Common myeloid progenitor, CD34-positive (primary cell): ENCODE measurements at regions not wholly inside any gene's neighbourhood (a gene's known extent, or its start where the extent isn't known, plus 50 kb on each side); places are given as distances from the start of the nearest gene placed in this dataset.

ENCODE experiments used
- CTCF ChIA-PET: fragments of 350-600 bp; sonication (Branson Sonifier 250); formaldehyde crosslinking; loops from one replicate; lab custom pipeline; 2021; ENCODE audit warnings: antibody characterized with exemption; lab: Charles Lee
- POLR2A ChIA-PET: fragments of 350-600 bp; sonication (Branson Sonifier 250); formaldehyde crosslinking; loops from one replicate; lab custom pipeline; 2021; ENCODE audit warnings: antibody characterized with exemption; lab: Charles Lee
- DNase-seq, 3 donors: peaks; one replicate each; pipeline versions ENCODE4 v3.0.0 to v3.0.0-alpha.2; 2013
- H3K27ac ChIP-seq, 2 experiments: 1 replicate in 1 of 2; 2 replicates in 1 of 2; pipeline ENCODE4 v1.7.0; 2013; ENCODE audit warnings: inconsistent platforms in 2 of 2, low read length in 2 of 2, mild to moderate bottlenecking in 2 of 2, low read depth in 1 of 2, moderate library complexity in 1 of 2; ENCODE audit not compliant: severe bottlenecking in 2 of 2, insufficient read depth in 1 of 2, poor library complexity in 1 of 2
- H3K27me3 ChIP-seq, 5 experiments: replicated peaks in 2 of 5; 1 replicate in 3 of 5; 2 replicates in 2 of 5; pipeline versions ENCODE4 v1.6.1 to v1.7.0; 2013; ENCODE audit warnings: low read length in 4 of 5, mild to moderate bottlenecking in 2 of 5, moderate library complexity in 2 of 5, inconsistent platforms in 1 of 5; ENCODE audit not compliant: insufficient read depth in 5 of 5, control insufficient read depth in 4 of 5
- H3K36me3 ChIP-seq, 4 experiments: 1 replicate in 2 of 4; 2 replicates in 2 of 4; pipeline versions ENCODE4 v1.6.1 to v1.7.0; 2013; ENCODE audit warnings: low read length in 3 of 4, control low read depth in 1 of 4, mild to moderate bottlenecking in 1 of 4; ENCODE audit not compliant: control insufficient read depth in 4 of 4, insufficient read depth in 4 of 4
- H3K4me1 ChIP-seq, 4 experiments: 1 replicate in 3 of 4; 2 replicates in 1 of 4; pipeline versions ENCODE4 v1.6.1 to v1.7.1; 2013; ENCODE audit warnings: low read length in 3 of 4, mild to moderate bottlenecking in 3 of 4, control low read depth in 1 of 4, inconsistent platforms in 1 of 4, moderate library complexity in 1 of 4; ENCODE audit not compliant: control insufficient read depth in 4 of 4, insufficient read depth in 4 of 4; ENCODE audit errors: control extremely low read depth in 1 of 4
- H3K4me3 ChIP-seq, 7 experiments: 1 replicate in 4 of 7; 2 replicates in 3 of 7; pipeline versions ENCODE4 v1.5.1 to v1.7.0; 2013; ENCODE audit warnings: mild to moderate bottlenecking in 7 of 7, low read length in 6 of 7, moderate library complexity in 6 of 7, inconsistent platforms in 2 of 7, low read depth in 2 of 7, control low read depth in 1 of 7; ENCODE audit not compliant: insufficient read depth in 4 of 7, control insufficient read depth in 1 of 7; ENCODE audit errors: extremely low read depth in 1 of 7
- H3K9me3 ChIP-seq, 5 experiments: 1 replicate in 4 of 5; 2 replicates in 1 of 5; pipeline versions ENCODE4 v1.6.1 to v1.7.1; 2013; ENCODE audit warnings: low read length in 4 of 5, mild to moderate bottlenecking in 2 of 5, inconsistent platforms in 1 of 5, low read depth in 1 of 5, moderate library complexity in 1 of 5; ENCODE audit not compliant: control insufficient read depth in 4 of 5, insufficient read depth in 2 of 5; ENCODE audit errors: control extremely low read depth in 1 of 5
- WGBS: methylation state at CpG from one replicate; pipeline ENCODE4 v1.1.5; 2013; ENCODE audit not compliant: insufficient coverage; 5-methylcytosine and 5-hydroxymethylcytosine counted together

DNA sequence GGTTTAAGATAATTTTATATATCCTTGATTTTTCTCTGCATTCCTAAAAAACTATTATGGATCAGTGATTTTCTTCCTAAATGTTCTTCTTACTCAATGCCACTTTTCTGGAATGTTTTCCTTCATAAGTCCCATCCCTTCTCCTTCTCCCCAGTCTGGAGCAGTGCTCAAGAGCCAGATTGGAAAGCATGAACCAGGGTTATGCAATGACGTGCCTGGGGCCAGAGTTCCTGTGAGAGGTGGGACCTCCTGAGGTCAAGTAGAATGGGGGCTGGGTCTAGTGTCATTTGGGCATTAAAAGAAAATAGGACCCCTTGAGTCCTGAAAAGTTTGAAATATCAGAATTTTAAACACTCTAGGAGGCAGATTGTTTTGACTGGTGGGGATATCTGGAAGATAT is 132.0 kb upstream of the NPY start:
- peaks cover 0 to 8% (median 0%) of the 10 kb centered on the region in 5 experiments for H3K27me3 ChIP-seq
- H3K27ac ChIP-seq = no peak overlapping the region
- H3K9me3 ChIP-seq = peaks cover 0 to 12% (median 5%) of the 10 kb centered on the region in 5 experiments
- H3K36me3 ChIP-seq = no peaks in the 10 kb centered on the region
- POLR2A ChIA-PET = no interaction called here
- no peak overlapping the region for H3K4me3 ChIP-seq
- CTCF ChIA-PET = no interaction called here
- no peak for DNase-seq
- WGBS = no CpG with 5 or more reads among the region's 1 CpG
- no peaks in the 10 kb centered on the region for H3K4me1 ChIP-seq

DNA sequence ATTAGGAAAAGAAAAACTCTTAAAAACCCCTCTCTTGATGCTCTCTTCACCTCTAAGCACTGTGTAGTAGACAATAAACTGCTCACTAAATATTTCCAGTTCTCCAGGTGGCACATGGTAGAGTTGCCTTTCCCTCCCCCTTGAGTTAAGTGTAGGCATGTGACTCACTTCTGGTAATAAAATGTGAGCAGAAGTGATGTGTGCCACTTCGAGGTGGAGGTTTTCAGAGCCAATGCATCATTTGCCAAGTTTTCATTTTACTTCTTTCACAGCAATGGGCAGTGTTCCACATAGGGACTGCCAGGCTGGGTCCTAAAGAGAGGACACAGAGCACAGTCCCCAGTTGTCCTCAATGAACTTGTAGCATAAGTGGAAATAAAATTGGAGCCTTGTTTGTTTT is 131.6 kb upstream of the NPY start:
- CTCF ChIA-PET = no interaction called here
- Histone ChIP-seq H3K27me3 (peaks cover 0 to 8% (median 0%) of the 10 kb centered on the region in 5 experiments), H3K36me3 (no peaks in the 10 kb centered on the region), H3K27ac (no peak overlapping the region), H3K9me3 (peaks cover 0 to 12% (median 5%) of the 10 kb centered on the region in 5 experiments), H3K4me1 (no peaks in the 10 kb centered on the region), H3K4me3 (no peak overlapping the region)
- no peak for DNase-seq
- POLR2A ChIA-PET = no interaction called here
- no CpG with 5 or more reads among the region's 1 CpG for WGBS

DNA sequence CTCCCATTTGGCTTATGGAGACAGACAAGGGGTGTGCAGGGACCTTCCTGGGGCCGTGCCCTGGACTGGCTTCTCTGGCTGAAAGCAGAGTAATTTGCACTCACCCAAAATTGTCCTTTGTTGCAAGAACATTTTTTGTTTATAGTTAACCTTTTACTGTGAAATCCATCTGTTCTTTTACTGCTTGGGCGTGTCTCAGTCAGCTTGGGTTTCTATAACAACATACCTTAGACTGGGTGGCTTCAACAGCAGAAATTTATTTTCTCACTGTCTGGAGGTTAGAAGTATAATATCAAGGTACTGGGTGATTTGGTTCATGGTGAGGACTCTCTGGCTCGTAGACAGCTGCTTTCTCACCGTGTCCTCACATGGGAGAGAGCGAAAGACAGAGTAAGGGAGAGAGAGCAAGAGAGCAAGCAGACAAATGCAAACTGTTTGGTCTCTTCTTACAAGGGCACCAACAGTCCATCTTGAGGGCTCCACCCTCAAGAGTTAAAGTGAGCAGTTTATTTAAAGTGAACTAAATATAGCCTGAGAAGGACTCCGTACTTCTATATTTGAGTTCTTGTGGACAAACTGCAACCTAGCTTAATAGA is 131.0 kb upstream of the NPY start:
- 100% methylated on average over 3 of the region's 6 CpGs for WGBS
- DNase-seq = no peak
- Histone ChIP-seq H3K9me3 (peaks cover 0 to 12% (median 5%) of the 10 kb centered on the region in 5 experiments), H3K27ac (no peak overlapping the region), H3K4me1 (no peaks in the 10 kb centered on the region), H3K4me3 (no peak overlapping the region), H3K36me3 (no peaks in the 10 kb centered on the region), H3K27me3 (peaks cover 0 to 9% (median 0%) of the 10 kb centered on the region in 5 experiments)
- ChIA-PET CTCF (no interaction called here), POLR2A (no interaction called here)

DNA sequence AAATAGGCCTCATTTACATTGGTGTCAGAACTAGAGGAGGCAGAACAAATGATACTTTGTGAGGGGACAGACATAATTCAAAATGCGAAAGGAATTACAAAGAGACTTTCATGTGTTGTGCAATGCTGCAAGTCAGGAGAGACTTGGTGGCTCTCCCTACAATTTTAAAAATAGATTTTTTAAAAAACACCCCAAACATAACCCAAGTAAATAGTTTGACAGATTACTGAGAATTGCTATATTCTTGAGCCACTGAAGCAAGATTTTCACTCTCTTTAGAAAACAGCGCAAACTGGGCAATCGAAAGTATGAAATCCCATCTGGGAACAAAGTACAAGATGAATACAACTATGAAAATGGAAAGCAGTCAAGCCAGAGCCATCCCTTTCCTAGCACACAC is 126.3 kb upstream of the NPY start:
- POLR2A ChIA-PET = no interaction called here
- no peak for DNase-seq
- Histone ChIP-seq H3K27me3 (peaks cover 0 to 5% (median 0%) of the 10 kb centered on the region in 5 experiments), H3K4me3 (no peak overlapping the region), H3K27ac (no peak overlapping the region), H3K4me1 (no peaks in the 10 kb centered on the region), H3K9me3 (peaks cover 0 to 4% (median 0%) of the 10 kb centered on the region in 5 experiments), H3K36me3 (no peaks in the 10 kb centered on the region)
- CTCF ChIA-PET = no interaction called here
- 94% methylated on average over 3 of the region's 3 CpGs for WGBS

DNA sequence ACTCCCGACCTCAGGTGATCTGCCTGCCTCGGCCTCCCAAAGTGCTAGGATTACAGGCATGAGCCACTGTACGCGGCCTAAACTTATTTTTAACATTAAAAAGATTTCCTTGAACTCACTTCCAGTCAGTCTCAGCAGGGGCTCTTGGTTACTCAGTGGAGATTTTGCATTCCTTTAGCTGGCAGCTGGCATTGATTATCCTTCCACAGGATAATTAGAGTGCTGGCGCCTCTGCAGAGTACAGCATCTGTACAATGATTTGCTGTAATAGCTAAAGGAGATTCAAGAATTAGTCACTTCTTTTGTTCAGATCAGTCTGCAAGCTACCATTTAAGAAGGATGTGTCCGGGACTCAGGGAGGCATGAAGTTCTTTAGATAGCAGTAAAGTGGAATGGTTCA is 125.0 kb upstream of the NPY start:
- POLR2A ChIA-PET = no interaction called here
- 100% methylated on average over 4 of the region's 6 CpGs for WGBS
- H3K36me3 ChIP-seq = no peaks in the 10 kb centered on the region
- peaks cover 0 to 2% (median 0%) of the 10 kb centered on the region in 5 experiments for H3K27me3 ChIP-seq
- DNase-seq = no peak
- no peaks in the 10 kb centered on the region for H3K4me1 ChIP-seq
- no peak overlapping the region for H3K4me3 ChIP-seq
- H3K9me3 ChIP-seq = peaks cover 0 to 10% (median 4%) of the 10 kb centered on the region in 5 experiments
- no peak overlapping the region for H3K27ac ChIP-seq
- CTCF ChIA-PET = no interaction called here

DNA sequence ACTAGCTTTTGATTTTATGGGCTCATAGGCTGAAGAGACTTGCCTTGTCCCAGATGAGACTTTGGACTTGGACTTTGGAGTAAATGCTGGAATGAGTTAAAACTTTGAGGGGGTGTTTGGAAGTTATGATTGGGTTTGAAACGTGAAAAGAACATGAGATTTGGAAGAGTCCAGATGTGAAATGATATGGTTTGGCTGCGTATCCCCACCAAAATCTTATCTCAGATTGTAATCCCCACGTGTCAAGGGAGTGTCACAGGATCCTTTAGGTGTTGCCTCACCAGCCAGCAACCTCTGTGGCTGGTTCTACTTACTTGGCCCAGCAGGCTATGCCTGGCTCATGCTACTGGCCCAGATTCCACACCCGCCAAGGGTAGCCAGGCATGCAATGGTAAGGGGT is 119.6 kb upstream of the NPY start:
- Histone ChIP-seq H3K27ac (no peak overlapping the region), H3K27me3 (peaks cover 0 to 2% (median 0%) of the 10 kb centered on the region in 5 experiments), H3K9me3 (peaks cover 0 to 20% (median 13%) of the 10 kb centered on the region in 5 experiments), H3K4me1 (no peaks in the 10 kb centered on the region), H3K4me3 (no peak overlapping the region), H3K36me3 (no peaks in the 10 kb centered on the region)
- DNase-seq = no peak
- ChIA-PET CTCF (no interaction called here), POLR2A (no interaction called here)
- WGBS = 69% methylated on average over 3 of the region's 4 CpGs

DNA sequence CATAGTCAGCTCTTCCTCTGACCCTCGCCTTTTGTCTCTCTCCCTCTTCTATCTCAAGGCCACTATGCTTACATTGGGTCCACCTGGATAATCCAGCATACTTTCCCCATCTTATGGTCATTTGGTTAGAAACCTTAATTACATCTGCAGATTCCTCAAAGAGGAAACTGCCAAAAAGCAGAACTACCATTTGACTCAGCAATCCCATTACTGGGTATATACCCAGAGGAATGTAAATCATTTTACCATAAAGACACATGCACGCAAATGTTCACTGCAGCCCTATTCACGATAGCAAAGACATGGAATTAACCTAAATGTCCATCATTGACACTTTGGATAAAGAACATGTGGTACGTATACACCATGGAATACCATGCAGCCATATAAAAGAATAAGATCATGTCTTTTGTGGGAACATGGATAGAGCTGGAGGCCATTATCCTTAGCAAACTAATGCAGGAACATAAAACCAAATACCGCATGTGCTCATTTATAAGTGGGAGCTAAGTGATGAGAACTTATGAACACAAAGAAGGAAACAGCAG is 114.8 kb upstream of the NPY start:
- WGBS = 64% methylated on average over 2 of the region's 5 CpGs
- H3K27ac ChIP-seq = no peak overlapping the region
- H3K27me3 ChIP-seq = no peaks in the 10 kb centered on the region
- no peaks in the 10 kb centered on the region for H3K36me3 ChIP-seq
- peak in 2 of 3 donors; percentile 19 to 20 for DNase-seq
- ChIA-PET CTCF (no interaction called here), POLR2A (no interaction called here)
- no peaks in the 10 kb centered on the region for H3K4me1 ChIP-seq
- peaks cover 0 to 16% (median 8%) of the 10 kb centered on the region in 5 experiments for H3K9me3 ChIP-seq
- no peak overlapping the region for H3K4me3 ChIP-seq
